ENCODE measurements at regions not wholly inside any gene's neighbourhood (a gene's known extent, or its start where the extent isn't known, plus 50 kb on each side); places are given as distances from the start of the nearest gene placed in this dataset.

GRCh38 chr3:106018929-106019550, 150.2 kb upstream of the CBLB start:
- DNase-seq = no peak
- Histone ChIP-seq H3K4me3 (no peak overlapping the region), H3K9me3 (no peaks in the 10 kb centered on the region), H3K27me3 (no peaks in the 10 kb centered on the region), H3K4me1 (no peaks in the 10 kb centered on the region), H3K27ac (no peak overlapping the region), H3K36me3 (no peaks in the 10 kb centered on the region)
- intact Hi-C loops (cut with DNase I) = no loop called here
- peak; percentile 46 for ATAC-seq
- TF ChIP-seq CTCF (IDR thresholded peaks at IDR 0.05) = no peak

- TF ChIP-seq CTCF (IDR thresholded peaks at IDR 0.05) = no peak
- DNase-seq (no peak), ATAC-seq (no peak)
- H3K27me3 ChIP-seq = no peaks in the 10 kb centered on the region
- intact Hi-C loops (cut with DNase I) = no loop called here
- no peak overlapping the region for H3K27ac ChIP-seq
- no peaks in the 10 kb centered on the region for H3K9me3 ChIP-seq
- no peaks in the 10 kb centered on the region for H3K36me3 ChIP-seq
- H3K4me3 ChIP-seq = no peak overlapping the region
- no peaks in the 10 kb centered on the region for H3K4me1 ChIP-seq
Measured at GRCh38 chr3:106022913-106023312, 154.1 kb upstream of the CBLB start.

GRCh38 chr3:106025151-106025722, 156.4 kb upstream of the CBLB start:
- TF ChIP-seq CTCF (IDR thresholded peaks at IDR 0.05) = no peak
- Histone ChIP-seq H3K4me1 (no peaks in the 10 kb centered on the region), H3K27me3 (no peaks in the 10 kb centered on the region), H3K27ac (no peak overlapping the region), H3K36me3 (no peaks in the 10 kb centered on the region), H3K4me3 (no peak overlapping the region), H3K9me3 (no peaks in the 10 kb centered on the region)
- DNase-seq = peak; percentile 58
- intact Hi-C loops (cut with DNase I) = no loop called here
- ATAC-seq = peak; percentile 69

- Histone ChIP-seq H3K4me1 (no peaks in the 10 kb centered on the region), H3K9me3 (no peaks in the 10 kb centered on the region), H3K36me3 (no peaks in the 10 kb centered on the region), H3K4me3 (no peak overlapping the region), H3K27ac (no peak overlapping the region), H3K27me3 (no peaks in the 10 kb centered on the region)
- no peak for ATAC-seq
- intact Hi-C loops (cut with DNase I) = no loop called here
- TF ChIP-seq CTCF (IDR thresholded peaks at IDR 0.05) = no peak
- DNase-seq = no peak
Measured at GRCh38 chr3:106029954-106030626, 161.3 kb upstream of the CBLB start.

- no peak for TF ChIP-seq CTCF (IDR thresholded peaks at IDR 0.05)
- H3K9me3 ChIP-seq = no peaks in the 10 kb centered on the region
- intact Hi-C loops (cut with DNase I) = no loop called here
- no peaks in the 10 kb centered on the region for H3K36me3 ChIP-seq
- no peak overlapping the region for H3K27ac ChIP-seq
- H3K4me3 ChIP-seq = no peak overlapping the region
- ATAC-seq (no peak), DNase-seq (no peak)
- no peaks in the 10 kb centered on the region for H3K27me3 ChIP-seq
- H3K4me1 ChIP-seq = no peaks in the 10 kb centered on the region
Measured at GRCh38 chr3:106030627-106030963, 161.8 kb upstream of the CBLB start.
